Neuronal stem cell (in vitro differentiated cells): ENCODE measurements at regions not wholly inside any gene's neighbourhood (a gene's known extent, or its start where the extent isn't known, plus 50 kb on each side); places are given as distances from the start of the nearest gene placed in this dataset.

Experiments used
- DNase-seq: peaks from one replicate; pipeline ENCODE4 v3.0.0-alpha.2; 2013; ENCODE audit warnings: low spot score
- H2AFZ ChIP-seq: one replicate; pipeline ENCODE4 v1.6.1; 2013; ENCODE audit warnings: mild to moderate bottlenecking, low read length, inconsistent platforms
- H2AK5ac ChIP-seq: 2 replicates; pipeline ENCODE4 v1.6.1; 2013; ENCODE audit warnings: low read depth, mild to moderate bottlenecking, inconsistent platforms, low read length, moderate library complexity, mixed read lengths
- H2BK120ac ChIP-seq: 2 replicates; pipeline ENCODE4 v1.6.1; 2013; ENCODE audit warnings: low read depth, mild to moderate bottlenecking, inconsistent platforms, low read length, moderate library complexity, mixed read lengths
- H2BK12ac ChIP-seq: one replicate; pipeline ENCODE4 v1.6.1; 2013; ENCODE audit warnings: low read length, inconsistent platforms
- H2BK15ac ChIP-seq: 2 replicates; pipeline ENCODE4 v1.6.1; 2013; ENCODE audit warnings: mild to moderate bottlenecking, low read length, inconsistent platforms, mixed read lengths
- H2BK5ac ChIP-seq: one replicate; pipeline ENCODE4 v1.6.1; 2013; ENCODE audit warnings: inconsistent platforms, mild to moderate bottlenecking, low read length, moderate library complexity
- H3K14ac ChIP-seq: one replicate; pipeline ENCODE4 v1.6.1; 2013; ENCODE audit warnings: low read length, inconsistent platforms
- H3K18ac ChIP-seq: 2 replicates; pipeline ENCODE4 v1.6.1; 2013; ENCODE audit warnings: low read length, inconsistent platforms
- H3K23ac ChIP-seq: 2 replicates; pipeline ENCODE4 v1.6.1; 2013; ENCODE audit warnings: low read depth, mild to moderate bottlenecking, mixed read lengths, low read length, inconsistent platforms; ENCODE audit not compliant: poor library complexity
- H3K27ac ChIP-seq: replicated peaks from 3 replicates; pipeline ENCODE4 v1.5.1; 2013; ENCODE audit warnings: low read length, inconsistent platforms
- H3K27me3 ChIP-seq, 3 experiments: 2 replicates each; pipeline ENCODE4 v1.6.1; 2013; ENCODE audit warnings: low read length in 3 of 3, mild to moderate bottlenecking in 2 of 3, inconsistent platforms in 1 of 3, low read depth in 1 of 3, mixed read lengths in 1 of 3, moderate library complexity in 1 of 3; ENCODE audit not compliant: control insufficient read depth in 3 of 3, insufficient read depth in 3 of 3
- H3K36me3 ChIP-seq, 2 donors: replicated peaks in 1 of 2; 2 replicates each; pipeline ENCODE4 v1.6.1; 2013; ENCODE audit warnings: low read length in 2 of 2; ENCODE audit not compliant: control insufficient read depth in 2 of 2, insufficient read depth in 2 of 2
- H3K4ac ChIP-seq: 2 replicates; pipeline ENCODE4 v1.6.1; 2013; ENCODE audit warnings: inconsistent platforms, mild to moderate bottlenecking, low read length, moderate library complexity
- H3K4me1 ChIP-seq, 2 donors: 1 replicate in 1 of 2; 2 replicates in 1 of 2; pipeline ENCODE4 v1.6.1; 2013; ENCODE audit warnings: low read length in 2 of 2, low read depth in 1 of 2; ENCODE audit not compliant: control insufficient read depth in 2 of 2, insufficient read depth in 1 of 2
- H3K4me2 ChIP-seq: one replicate; pipeline ENCODE4 v1.6.1; 2013; ENCODE audit warnings: mild to moderate bottlenecking, low read length, inconsistent platforms; ENCODE audit not compliant: insufficient read depth, poor library complexity, severe bottlenecking
- H3K4me3 ChIP-seq, 2 donors: 2 replicates each; pipeline ENCODE4 v1.5.1; 2013; ENCODE audit warnings: low read length in 2 of 2, mild to moderate bottlenecking in 2 of 2, inconsistent platforms in 1 of 2, moderate library complexity in 1 of 2
- H3K79me1 ChIP-seq: one replicate; pipeline ENCODE4 v1.6.1; 2013; ENCODE audit warnings: low read depth, mild to moderate bottlenecking, inconsistent platforms, low read length, moderate library complexity
- H3K9ac ChIP-seq: one replicate; pipeline ENCODE4 v1.6.1; 2013; ENCODE audit warnings: mild to moderate bottlenecking, low read depth, low read length, inconsistent platforms; ENCODE audit not compliant: poor library complexity
- H3K9me3 ChIP-seq, 2 donors: replicated peaks in 1 of 2; 2 replicates each; pipeline versions ENCODE3 to v1.6.1; 2013; ENCODE audit warnings: low read length in 2 of 2, mild to moderate bottlenecking in 2 of 2, inconsistent platforms in 1 of 2, low read depth in 1 of 2, mixed read lengths in 1 of 2, moderate library complexity in 1 of 2; ENCODE audit not compliant: control insufficient read depth in 2 of 2, insufficient read depth in 1 of 2
- H4K8ac ChIP-seq: one replicate; pipeline ENCODE4 v1.6.1; 2013; ENCODE audit warnings: low read depth, mild to moderate bottlenecking, inconsistent platforms, low read length, moderate library complexity
- H4K91ac ChIP-seq: one replicate; pipeline ENCODE4 v1.6.1; 2013; ENCODE audit warnings: low read length, low read depth, mild to moderate bottlenecking, inconsistent platforms; ENCODE audit not compliant: poor library complexity
- WGBS, 2 donors: extraction: QIAGEN DNeasy Blood & Tissue Kit; methylation state at CpG; one replicate each; pipeline ENCODE4 v1.1.7; 2013; ENCODE audit warnings: missing lambda C conversion rate in 2 of 2, mixed read lengths in 1 of 2; ENCODE audit not compliant: insufficient read length in 2 of 2, insufficient replicate concordance in 1 of 2; ENCODE audit errors: extremely low coverage in 2 of 2; 5-methylcytosine and 5-hydroxymethylcytosine counted together

DNA sequence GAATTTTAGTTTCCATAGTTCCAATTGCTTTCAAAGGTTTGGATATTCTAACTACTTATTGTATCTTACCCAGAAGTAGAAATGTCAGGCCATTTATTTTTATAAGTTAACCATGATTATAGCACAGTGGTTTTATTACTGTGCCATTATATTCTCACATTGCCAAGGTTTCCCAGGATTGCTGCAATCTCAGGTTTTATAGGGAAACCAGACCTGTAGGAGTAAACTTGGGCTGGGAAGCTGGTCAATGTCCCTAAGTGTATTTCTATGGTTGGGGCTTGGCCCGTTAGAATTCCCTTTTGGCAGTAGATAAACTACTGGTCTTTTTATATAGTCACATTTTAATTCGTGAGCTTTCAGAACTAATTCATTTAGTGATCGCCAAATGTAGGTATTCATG lies 396.6 kb upstream of the KCNN2 start:
- Histone ChIP-seq H3K9me3 (no peaks in the 10 kb centered on the region), H2BK5ac (no peak overlapping the region), H3K27me3 (no peaks in the 10 kb centered on the region), H2BK12ac (no peak overlapping the region), H3K4me2 (no peak overlapping the region), H2AK5ac (no peak overlapping the region), H3K4me3 (no peak overlapping the region), H4K8ac (no peak overlapping the region), H3K4me1 (no peaks in the 10 kb centered on the region), H3K4ac (no peak overlapping the region), H2BK15ac (no peak overlapping the region), H3K23ac (no peak overlapping the region), H3K14ac (no peak overlapping the region), H3K18ac (no peak overlapping the region), H3K9ac (no peak overlapping the region), H2AFZ (no peak overlapping the region), H4K91ac (no peak overlapping the region), H3K27ac (no peak overlapping the region), H3K79me1 (no peaks in the 10 kb centered on the region), H3K36me3 (no peaks in the 10 kb centered on the region), H2BK120ac (no peak overlapping the region)
- WGBS, 2 donors, result no CpG with 5 or more reads among the region's 3 CpGs
- no peak for DNase-seq

GRCh38 chr5:113969901-113970300 lies 392.0 kb upstream of the KCNN2 start:
- H3K4me1 ChIP-seq, result no peaks in the 10 kb centered on the region
- no peak overlapping the region for H4K91ac ChIP-seq
- H4K8ac ChIP-seq, result no peak overlapping the region
- DNase-seq, result no peak
- no peak overlapping the region for H2BK12ac ChIP-seq
- H3K4me2 ChIP-seq, result no peak overlapping the region
- H2AFZ ChIP-seq, result no peak overlapping the region
- H3K9ac ChIP-seq, result no peak overlapping the region
- H2BK5ac ChIP-seq, result no peak overlapping the region
- no peak overlapping the region for H3K23ac ChIP-seq
- no peaks in the 10 kb centered on the region for H3K27me3 ChIP-seq
- H2BK120ac ChIP-seq, result no peak overlapping the region
- H3K4ac ChIP-seq, result no peak overlapping the region
- H3K36me3 ChIP-seq, result no peaks in the 10 kb centered on the region
- H2AK5ac ChIP-seq, result no peak overlapping the region
- no peak overlapping the region for H3K4me3 ChIP-seq
- no peak overlapping the region for H2BK15ac ChIP-seq
- no peak overlapping the region for H3K14ac ChIP-seq
- no peak overlapping the region for H3K18ac ChIP-seq
- H3K9me3 ChIP-seq, result no peaks in the 10 kb centered on the region
- no peaks in the 10 kb centered on the region for H3K79me1 ChIP-seq
- no peak overlapping the region for H3K27ac ChIP-seq

- no peaks in the 10 kb centered on the region for H3K36me3 ChIP-seq
- no peak overlapping the region for H3K18ac ChIP-seq
- DNase-seq, result no peak
- no peak overlapping the region for H4K91ac ChIP-seq
- H2BK120ac ChIP-seq, result no peak overlapping the region
- no peak overlapping the region for H3K14ac ChIP-seq
- H3K4me1 ChIP-seq, result no peaks in the 10 kb centered on the region
- no peak overlapping the region for H3K27ac ChIP-seq
- H3K9ac ChIP-seq, result no peak overlapping the region
- no peak overlapping the region for H3K4me2 ChIP-seq
- no peak overlapping the region for H2AK5ac ChIP-seq
- no peaks in the 10 kb centered on the region for H3K27me3 ChIP-seq
- H2BK12ac ChIP-seq, result no peak overlapping the region
- no peaks in the 10 kb centered on the region for H3K79me1 ChIP-seq
- H4K8ac ChIP-seq, result no peak overlapping the region
- no peaks in the 10 kb centered on the region for H3K9me3 ChIP-seq
- H3K4me3 ChIP-seq, result no peak overlapping the region
- H2AFZ ChIP-seq, result no peak overlapping the region
- WGBS, 2 donors, result no CpG with 5 or more reads among the region's 1 CpG
- H3K23ac ChIP-seq, result no peak overlapping the region
- H2BK15ac ChIP-seq, result no peak overlapping the region
- H3K4ac ChIP-seq, result no peak overlapping the region
- no peak overlapping the region for H2BK5ac ChIP-seq
Measured at GRCh38 chr5:113971454-113971853, 390.4 kb upstream of the KCNN2 start.

DNA sequence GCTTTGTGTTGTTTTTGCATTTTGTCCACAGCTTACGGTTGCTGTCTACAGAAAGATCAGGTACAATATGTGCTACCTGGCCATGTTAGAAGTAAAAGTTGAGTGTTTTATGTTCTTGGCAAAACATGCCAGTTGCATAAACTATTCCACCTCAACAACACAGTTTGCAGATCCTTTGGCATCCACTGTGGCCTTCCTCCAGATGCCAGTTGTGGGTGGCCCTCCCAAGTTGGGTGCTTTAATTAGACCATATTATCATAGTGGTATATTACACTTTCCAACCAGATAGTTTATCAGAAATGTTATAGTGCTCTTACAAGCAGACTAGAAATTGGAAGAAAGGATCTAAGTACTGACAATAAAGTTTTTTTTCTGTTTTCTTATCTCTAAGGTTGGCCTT lies 386.9 kb upstream of the KCNN2 start:
- Histone ChIP-seq H3K4me2 (no peak overlapping the region), H2AK5ac (no peak overlapping the region), H4K8ac (no peak overlapping the region), H3K9ac (no peak overlapping the region), H2BK120ac (no peak overlapping the region), H2BK5ac (no peak overlapping the region), H2BK15ac (no peak overlapping the region), H3K79me1 (no peaks in the 10 kb centered on the region), H3K36me3 (no peaks in the 10 kb centered on the region), H3K27ac (no peak overlapping the region), H3K14ac (no peak overlapping the region), H2AFZ (no peak overlapping the region), H3K27me3 (no peaks in the 10 kb centered on the region), H3K23ac (no peak overlapping the region), H3K4me3 (no peak overlapping the region), H3K4ac (no peak overlapping the region), H3K18ac (no peak overlapping the region), H4K91ac (no peak overlapping the region), H3K4me1 (no peaks in the 10 kb centered on the region), H2BK12ac (no peak overlapping the region), H3K9me3 (no peaks in the 10 kb centered on the region)
- no peak for DNase-seq
- no CpG with 5 or more reads among the region's 1 CpG for WGBS, 2 donors
